Ishikawa (cell line): ENCODE measurements at regions not wholly inside any gene's neighbourhood (a gene's known extent, or its start where the extent isn't known, plus 50 kb on each side); places are given as distances from the start of the nearest gene placed in this dataset.

Source experiments
- CEBPB ChIP-seq: IDR thresholded peaks from 2 replicates; pipeline ENCODE4 v1.6.1; 2012
- CREB1 ChIP-seq: IDR thresholded peaks from 2 replicates; pipeline ENCODE4 v1.6.1; 2012; ENCODE audit warnings: low read depth
- EGR1 ChIP-seq: IDR thresholded peaks from 2 replicates; pipeline ENCODE4 v1.6.1; 2012
- EP300 ChIP-seq: IDR thresholded peaks from 2 replicates; pipeline ENCODE4 v1.6.1; 2012; ENCODE audit warnings: borderline replicate concordance
- FOXM1 ChIP-seq: IDR thresholded peaks from 2 replicates; pipeline ENCODE4 v1.6.1; 2012; ENCODE audit warnings: low read depth, borderline replicate concordance
- NFIC ChIP-seq: IDR thresholded peaks from 2 replicates; pipeline ENCODE4 v1.6.1; 2012
- RAD21 ChIP-seq: IDR thresholded peaks from 2 replicates; pipeline ENCODE4 v1.6.1; 2012; ENCODE audit warnings: low read depth
- TAF1 ChIP-seq: IDR thresholded peaks from 2 replicates; pipeline ENCODE4 v1.6.1; 2012; ENCODE audit warnings: low read depth, mild to moderate bottlenecking
- TCF12 ChIP-seq: IDR thresholded peaks from 2 replicates; pipeline ENCODE4 v1.6.1; 2012; ENCODE audit warnings: low read depth
- TEAD4 ChIP-seq: IDR thresholded peaks from 2 replicates; pipeline ENCODE4 v1.6.1; 2012
- YY1 ChIP-seq: IDR thresholded peaks from 2 replicates; pipeline ENCODE4 v1.6.1; 2012; ENCODE audit warnings: low read depth
- ZBTB7A ChIP-seq: IDR thresholded peaks from 2 replicates; pipeline ENCODE4 v1.6.1; 2012; ENCODE audit warnings: low read depth
- TF ChIP-seq, protein P1 (sequence below): IDR thresholded peaks from 2 replicates; pipeline ENCODE4 v1.6.1; 2012
- TF ChIP-seq, protein P2 (sequence below): IDR thresholded peaks from 2 replicates; pipeline ENCODE4 v1.6.1; 2012; ENCODE audit warnings: low read depth, mild to moderate bottlenecking
- TF ChIP-seq, protein P3 (sequence below): IDR thresholded peaks from 2 replicates; pipeline ENCODE4 v1.6.1; 2012

DNA sequence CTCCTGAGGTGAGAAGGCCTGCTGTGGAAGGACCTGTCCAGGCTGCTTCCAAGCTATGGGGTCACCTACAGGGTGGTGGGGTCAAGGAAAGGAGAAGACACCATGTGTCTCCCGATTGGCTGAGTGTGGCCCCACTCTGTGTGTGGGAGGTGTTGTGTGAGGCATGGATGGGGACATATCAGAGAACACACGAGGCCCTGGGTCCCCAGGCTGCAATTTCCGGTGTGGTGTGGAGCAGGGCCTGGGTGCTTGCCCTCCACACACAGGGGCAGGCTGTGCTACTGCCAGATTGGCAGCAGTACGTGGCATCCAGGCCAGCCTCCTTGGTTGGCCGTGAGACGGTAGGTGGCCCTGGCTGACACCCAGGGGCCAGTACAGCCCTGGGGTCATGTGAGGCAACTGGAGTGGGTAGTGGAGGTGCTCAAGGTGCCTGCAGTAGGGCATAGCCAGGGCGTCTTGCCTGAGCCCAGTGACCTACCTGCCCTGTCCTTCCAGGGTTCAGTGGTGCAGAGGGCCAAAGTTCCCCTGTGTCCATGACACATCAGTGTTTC lies 233.8 kb downstream of the SNRPN start:
- TF ChIP-seq, protein P1, sequence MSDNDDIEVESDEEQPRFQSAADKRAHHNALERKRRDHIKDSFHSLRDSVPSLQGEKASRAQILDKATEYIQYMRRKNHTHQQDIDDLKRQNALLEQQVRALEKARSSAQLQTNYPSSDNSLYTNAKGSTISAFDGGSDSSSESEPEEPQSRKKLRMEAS = no peak
- no peak for TF ChIP-seq ZBTB7A
- TF ChIP-seq FOXM1 = no peak
- TF ChIP-seq TAF1 = no peak

DNA sequence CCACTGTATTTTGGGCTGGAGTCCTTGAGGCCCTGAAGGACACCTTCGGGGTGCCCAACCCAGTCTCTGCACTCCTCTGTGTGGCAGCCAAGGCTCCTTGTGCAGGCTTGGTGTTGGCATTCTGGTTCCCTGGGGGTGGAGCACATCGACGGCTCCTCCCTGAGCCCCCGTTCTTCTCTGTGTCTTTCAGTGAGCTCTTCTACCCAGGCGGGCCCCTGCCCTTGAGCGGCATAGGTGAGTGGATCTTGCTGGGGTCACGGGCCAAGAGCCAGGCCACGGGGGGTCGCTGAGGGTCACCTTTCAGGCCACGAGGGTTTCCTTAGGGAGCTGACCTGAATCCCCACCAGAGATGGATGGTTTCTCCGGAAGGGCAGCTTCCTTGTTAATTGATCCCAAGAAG lies 234.8 kb downstream of the SNRPN start:
- TF ChIP-seq, protein P2, sequence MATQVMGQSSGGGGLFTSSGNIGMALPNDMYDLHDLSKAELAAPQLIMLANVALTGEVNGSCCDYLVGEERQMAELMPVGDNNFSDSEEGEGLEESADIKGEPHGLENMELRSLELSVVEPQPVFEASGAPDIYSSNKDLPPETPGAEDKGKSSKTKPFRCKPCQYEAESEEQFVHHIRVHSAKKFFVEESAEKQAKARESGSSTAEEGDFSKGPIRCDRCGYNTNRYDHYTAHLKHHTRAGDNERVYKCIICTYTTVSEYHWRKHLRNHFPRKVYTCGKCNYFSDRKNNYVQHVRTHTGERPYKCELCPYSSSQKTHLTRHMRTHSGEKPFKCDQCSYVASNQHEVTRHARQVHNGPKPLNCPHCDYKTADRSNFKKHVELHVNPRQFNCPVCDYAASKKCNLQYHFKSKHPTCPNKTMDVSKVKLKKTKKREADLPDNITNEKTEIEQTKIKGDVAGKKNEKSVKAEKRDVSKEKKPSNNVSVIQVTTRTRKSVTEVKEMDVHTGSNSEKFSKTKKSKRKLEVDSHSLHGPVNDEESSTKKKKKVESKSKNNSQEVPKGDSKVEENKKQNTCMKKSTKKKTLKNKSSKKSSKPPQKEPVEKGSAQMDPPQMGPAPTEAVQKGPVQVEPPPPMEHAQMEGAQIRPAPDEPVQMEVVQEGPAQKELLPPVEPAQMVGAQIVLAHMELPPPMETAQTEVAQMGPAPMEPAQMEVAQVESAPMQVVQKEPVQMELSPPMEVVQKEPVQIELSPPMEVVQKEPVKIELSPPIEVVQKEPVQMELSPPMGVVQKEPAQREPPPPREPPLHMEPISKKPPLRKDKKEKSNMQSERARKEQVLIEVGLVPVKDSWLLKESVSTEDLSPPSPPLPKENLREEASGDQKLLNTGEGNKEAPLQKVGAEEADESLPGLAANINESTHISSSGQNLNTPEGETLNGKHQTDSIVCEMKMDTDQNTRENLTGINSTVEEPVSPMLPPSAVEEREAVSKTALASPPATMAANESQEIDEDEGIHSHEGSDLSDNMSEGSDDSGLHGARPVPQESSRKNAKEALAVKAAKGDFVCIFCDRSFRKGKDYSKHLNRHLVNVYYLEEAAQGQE = no peak
- TF ChIP-seq CREB1 (no peak), TEAD4 (no peak), ZBTB7A (no peak), TAF1 (no peak), NFIC (no peak), RAD21 (no peak), CEBPB (no peak), EGR1 (no peak)
- TF ChIP-seq, protein P3, sequence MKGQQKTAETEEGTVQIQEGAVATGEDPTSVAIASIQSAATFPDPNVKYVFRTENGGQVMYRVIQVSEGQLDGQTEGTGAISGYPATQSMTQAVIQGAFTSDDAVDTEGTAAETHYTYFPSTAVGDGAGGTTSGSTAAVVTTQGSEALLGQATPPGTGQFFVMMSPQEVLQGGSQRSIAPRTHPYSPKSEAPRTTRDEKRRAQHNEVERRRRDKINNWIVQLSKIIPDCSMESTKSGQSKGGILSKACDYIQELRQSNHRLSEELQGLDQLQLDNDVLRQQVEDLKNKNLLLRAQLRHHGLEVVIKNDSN = no peak

DNA sequence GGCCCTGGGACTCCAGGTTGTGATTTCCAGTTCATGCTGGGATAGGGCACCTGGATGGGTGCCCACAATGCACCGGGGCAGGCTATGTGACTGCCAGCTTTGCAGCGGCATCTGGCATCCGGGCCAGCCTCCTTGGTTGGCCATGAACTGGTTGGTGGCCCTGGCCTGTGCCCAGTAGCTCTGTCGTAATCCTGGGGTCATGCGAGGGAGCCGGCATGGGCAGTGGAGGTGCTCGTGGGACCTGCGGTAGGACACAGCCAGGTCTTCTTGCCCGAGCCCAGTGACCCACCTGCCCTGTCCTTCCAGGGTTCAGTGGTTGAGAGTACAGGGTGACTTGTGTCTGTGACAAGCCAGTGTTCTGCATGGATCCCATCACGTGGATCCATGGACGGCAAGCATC lies 237.9 kb downstream of the SNRPN start:
- TF ChIP-seq CREB1 (no peak), CEBPB (no peak), EP300 (no peak), TCF12 (no peak), ZBTB7A (no peak), FOXM1 (no peak), EGR1 (no peak), NFIC (no peak), RAD21 (no peak), TEAD4 (no peak), TAF1 (no peak), YY1 (no peak)
- TF ChIP-seq, protein P2 = no peak
- TF ChIP-seq, protein P3 = no peak
- TF ChIP-seq, protein P1 = no peak

DNA sequence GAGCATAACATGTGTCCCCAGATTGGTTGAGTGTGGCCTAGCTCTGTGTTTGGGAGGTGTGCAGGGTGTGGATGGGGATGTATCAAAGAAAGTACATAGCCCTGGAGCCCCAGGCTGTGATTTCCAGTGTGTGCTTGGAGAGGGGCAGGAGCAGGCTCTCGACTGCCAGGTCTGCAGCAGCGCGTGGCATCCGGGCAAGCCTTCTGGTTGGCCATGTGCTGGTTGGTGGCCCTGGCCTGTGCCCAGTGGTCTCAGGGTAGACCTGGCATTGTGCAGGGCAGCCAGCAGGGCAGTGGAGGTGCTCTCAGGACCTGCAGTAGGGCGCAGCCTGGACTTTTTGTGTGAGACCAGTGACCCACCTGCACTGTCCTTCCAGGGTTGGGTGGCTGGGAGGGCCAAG lies 231.5 kb downstream of the UBE3A start:
- TF ChIP-seq NFIC (no peak), TCF12 (no peak), TEAD4 (no peak), YY1 (no peak), FOXM1 (no peak), ZBTB7A (no peak), EP300 (no peak), RAD21 (no peak), TAF1 (no peak), EGR1 (no peak), CEBPB (no peak), CREB1 (no peak)
- TF ChIP-seq, protein P2 = no peak
- TF ChIP-seq, protein P1 = no peak
- TF ChIP-seq, protein P3 = no peak
